ENCODE measurements at regions not wholly inside any gene's neighbourhood (a gene's known extent, or its start where the extent isn't known, plus 50 kb on each side); places are given as distances from the start of the nearest gene placed in this dataset.

DNA sequence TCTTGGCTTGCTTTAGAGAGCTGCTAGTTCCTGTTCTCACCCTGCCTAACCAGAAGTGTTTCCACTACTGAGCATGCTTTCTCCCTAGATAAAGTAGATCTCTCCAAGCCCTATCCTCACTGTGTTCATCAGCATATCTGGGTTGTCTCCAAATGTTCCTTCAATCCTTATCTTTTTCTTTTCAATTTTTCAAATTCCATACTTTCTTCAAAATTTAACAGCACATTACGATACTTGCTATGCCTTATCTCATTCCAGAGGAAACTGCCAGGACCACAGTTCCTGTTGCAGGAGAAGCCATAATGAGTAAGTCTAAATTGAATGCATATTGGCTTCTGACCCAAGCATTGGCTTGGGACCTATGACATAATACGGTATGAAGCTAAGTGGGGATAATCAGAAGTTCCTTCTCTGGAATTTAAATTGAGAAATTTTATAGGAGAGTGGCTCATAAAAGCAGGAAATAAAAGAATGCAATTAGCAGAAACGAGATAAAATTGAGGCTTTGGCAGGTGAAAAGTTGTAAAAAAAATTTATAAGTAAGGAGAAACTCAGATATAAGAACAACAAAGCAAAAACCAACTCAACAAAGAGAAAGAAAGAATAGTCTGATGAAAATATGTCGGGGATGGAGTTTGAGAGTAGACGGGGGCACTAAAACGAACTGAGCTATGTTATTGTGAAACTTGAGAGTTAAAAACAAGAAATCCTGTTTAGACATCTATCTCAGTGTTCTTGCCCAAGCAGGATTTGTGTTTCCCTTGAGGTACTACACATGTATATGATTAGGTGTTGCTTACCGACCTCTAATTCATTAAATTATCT lies 631.7 kb upstream of the CCDC54 start:
- DNase-seq (ENCODE audit: low spot score) (no peak), ATAC-seq (ENCODE audit: low read depth) (no peak)
- no peaks in the 10 kb centered on the region for H3K27me3 ChIP-seq (ENCODE audit: insufficient read depth, poor library complexity, severe bottlenecking)
- no peak overlapping the region for H3K4me3 ChIP-seq (ENCODE audit: severe bottlenecking)
- H3K9me3 ChIP-seq (ENCODE audit: severe bottlenecking), result no peaks in the 10 kb centered on the region
- H3K36me3 ChIP-seq (ENCODE audit: low read depth), result no peaks in the 10 kb centered on the region
- TF ChIP-seq, protein P1, sequence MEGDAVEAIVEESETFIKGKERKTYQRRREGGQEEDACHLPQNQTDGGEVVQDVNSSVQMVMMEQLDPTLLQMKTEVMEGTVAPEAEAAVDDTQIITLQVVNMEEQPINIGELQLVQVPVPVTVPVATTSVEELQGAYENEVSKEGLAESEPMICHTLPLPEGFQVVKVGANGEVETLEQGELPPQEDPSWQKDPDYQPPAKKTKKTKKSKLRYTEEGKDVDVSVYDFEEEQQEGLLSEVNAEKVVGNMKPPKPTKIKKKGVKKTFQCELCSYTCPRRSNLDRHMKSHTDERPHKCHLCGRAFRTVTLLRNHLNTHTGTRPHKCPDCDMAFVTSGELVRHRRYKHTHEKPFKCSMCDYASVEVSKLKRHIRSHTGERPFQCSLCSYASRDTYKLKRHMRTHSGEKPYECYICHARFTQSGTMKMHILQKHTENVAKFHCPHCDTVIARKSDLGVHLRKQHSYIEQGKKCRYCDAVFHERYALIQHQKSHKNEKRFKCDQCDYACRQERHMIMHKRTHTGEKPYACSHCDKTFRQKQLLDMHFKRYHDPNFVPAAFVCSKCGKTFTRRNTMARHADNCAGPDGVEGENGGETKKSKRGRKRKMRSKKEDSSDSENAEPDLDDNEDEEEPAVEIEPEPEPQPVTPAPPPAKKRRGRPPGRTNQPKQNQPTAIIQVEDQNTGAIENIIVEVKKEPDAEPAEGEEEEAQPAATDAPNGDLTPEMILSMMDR (IDR thresholded peaks at IDR 0.05; ENCODE audit: poor library complexity, severe bottlenecking), result no peak
- peaks cover 8% of the 10 kb centered on the region for H3K4me1 ChIP-seq (ENCODE audit: insufficient read depth, poor library complexity, severe bottlenecking)
- no peak overlapping the region for H3K27ac ChIP-seq (ENCODE audit: poor library complexity, severe bottlenecking)

DNA sequence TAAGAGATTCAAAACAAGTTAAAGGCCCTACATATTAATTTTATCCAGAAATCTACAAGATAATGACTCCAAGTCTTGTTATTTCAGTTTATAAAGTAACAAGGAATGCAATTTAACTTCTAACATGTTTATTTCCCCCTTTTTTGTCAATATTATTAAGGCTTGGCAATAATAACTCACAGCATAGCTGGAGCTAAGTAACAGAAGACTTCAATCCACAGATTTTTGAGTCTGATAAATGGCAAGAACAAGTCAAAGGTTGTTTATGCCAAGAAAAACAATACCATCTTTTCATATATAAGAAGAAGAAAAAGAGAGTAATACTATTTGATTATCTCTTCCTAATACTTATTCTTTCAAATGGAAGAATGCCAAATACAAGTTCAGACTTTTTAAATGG lies 631.0 kb upstream of the CCDC54 start:
- TF ChIP-seq, protein P1 (IDR thresholded peaks at IDR 0.05; ENCODE audit: poor library complexity, severe bottlenecking), result no peak
- ATAC-seq (ENCODE audit: low read depth), result no peak
- no peaks in the 10 kb centered on the region for H3K9me3 ChIP-seq (ENCODE audit: severe bottlenecking)

DNA sequence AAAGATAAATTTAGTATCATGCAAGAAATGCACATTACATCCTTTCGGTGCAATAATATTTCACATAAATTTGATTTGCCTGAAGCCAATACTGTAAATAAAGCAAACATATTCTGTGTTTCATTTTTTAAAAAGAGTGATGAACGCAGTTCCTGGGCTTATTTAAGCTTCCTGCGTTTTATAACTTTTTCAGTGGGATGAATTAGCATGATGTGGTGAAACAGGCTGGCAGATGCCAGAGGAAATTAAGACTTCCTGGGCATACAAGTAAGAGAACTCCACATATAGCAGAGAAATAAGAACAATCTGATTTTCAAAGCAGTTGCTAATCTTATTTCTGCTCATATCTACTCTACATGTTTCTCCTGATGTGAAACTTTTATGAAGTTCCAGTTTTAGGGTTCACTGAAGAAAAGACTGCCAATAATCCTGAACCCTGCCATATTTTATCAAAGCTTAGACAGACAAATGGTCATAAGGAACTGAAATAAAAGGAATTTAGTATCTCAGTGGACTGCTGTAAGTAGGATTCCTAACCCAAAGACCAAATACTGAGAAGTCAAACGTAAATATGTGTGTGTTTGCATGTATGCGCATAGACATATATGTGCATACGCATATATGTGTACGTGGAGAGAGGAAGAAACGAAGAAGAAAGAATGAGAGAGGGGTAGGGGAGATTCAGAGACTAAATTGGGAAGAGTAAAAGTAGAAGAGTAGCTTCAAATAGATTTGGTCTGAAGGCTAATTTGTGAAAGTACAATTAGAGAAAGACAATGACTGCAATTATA lies 628.6 kb upstream of the CCDC54 start:
- ATAC-seq (ENCODE audit: low read depth) (no peak), DNase-seq (ENCODE audit: low spot score) (no peak)
- H3K9me3 ChIP-seq (ENCODE audit: severe bottlenecking), result no peaks in the 10 kb centered on the region
- no peak overlapping the region for H3K4me3 ChIP-seq (ENCODE audit: severe bottlenecking)
- TF ChIP-seq, protein P1 (IDR thresholded peaks at IDR 0.05; ENCODE audit: poor library complexity, severe bottlenecking), result no peak
- H3K27me3 ChIP-seq (ENCODE audit: insufficient read depth, poor library complexity, severe bottlenecking), result no peaks in the 10 kb centered on the region
- H3K36me3 ChIP-seq (ENCODE audit: low read depth), result no peaks in the 10 kb centered on the region
- peaks cover 8% of the 10 kb centered on the region for H3K4me1 ChIP-seq (ENCODE audit: insufficient read depth, poor library complexity, severe bottlenecking)
- no peak overlapping the region for H3K27ac ChIP-seq (ENCODE audit: poor library complexity, severe bottlenecking)

More for the DNA sequence above, 631.0 kb upstream of the CCDC54 start:
- H3K27ac ChIP-seq (ENCODE audit: poor library complexity, severe bottlenecking), result peak overlapping the region; percentile 16
- no peak for DNase-seq (ENCODE audit: low spot score)
- H3K4me1 ChIP-seq (ENCODE audit: insufficient read depth, poor library complexity, severe bottlenecking), result peaks cover 8% of the 10 kb centered on the region
- H3K36me3 ChIP-seq (ENCODE audit: low read depth), result no peaks in the 10 kb centered on the region
- no peaks in the 10 kb centered on the region for H3K27me3 ChIP-seq (ENCODE audit: insufficient read depth, poor library complexity, severe bottlenecking)
- H3K4me3 ChIP-seq (ENCODE audit: severe bottlenecking), result no peak overlapping the region

DNA sequence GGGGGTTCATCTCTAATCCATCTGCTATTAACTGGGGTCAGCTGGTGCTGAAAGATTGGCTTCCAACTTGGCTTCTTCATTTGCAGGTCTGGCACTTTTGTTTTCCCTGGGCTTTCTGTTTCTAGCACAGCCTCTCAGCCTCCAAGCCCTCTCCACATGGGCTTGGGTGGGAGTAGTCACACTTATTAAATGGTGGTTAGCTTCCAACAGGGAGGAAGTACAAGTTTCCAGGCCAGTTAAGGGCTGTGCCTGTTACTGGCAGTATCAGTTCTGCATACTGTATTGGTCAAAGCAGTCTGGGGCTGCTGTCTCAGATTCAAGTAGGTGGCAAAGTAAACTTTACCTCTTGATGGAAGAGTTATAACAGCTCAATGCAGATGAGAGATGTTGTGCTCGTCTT lies 627.1 kb upstream of the CCDC54 start:
- ATAC-seq (ENCODE audit: low read depth), result no peak
- TF ChIP-seq, protein P1 (IDR thresholded peaks at IDR 0.05; ENCODE audit: poor library complexity, severe bottlenecking), result no peak
- Histone ChIP-seq H3K4me1 (ENCODE audit: insufficient read depth, poor library complexity, severe bottlenecking) (peaks cover 8% of the 10 kb centered on the region), H3K36me3 (ENCODE audit: low read depth) (no peaks in the 10 kb centered on the region), H3K9me3 (ENCODE audit: severe bottlenecking) (peaks cover 4% of the 10 kb centered on the region), H3K4me3 (ENCODE audit: severe bottlenecking) (no peak overlapping the region), H3K27me3 (ENCODE audit: insufficient read depth, poor library complexity, severe bottlenecking) (no peaks in the 10 kb centered on the region), H3K27ac (ENCODE audit: poor library complexity, severe bottlenecking) (no peak overlapping the region)
- DNase-seq (ENCODE audit: low spot score), result no peak
